Esophagus squamous epithelium (tissue), 5 donors: ENCODE measurements at regions not wholly inside any gene's neighbourhood (a gene's known extent, or its start where the extent isn't known, plus 50 kb on each side); places are given as distances from the start of the nearest gene placed in this dataset.

Experiments used
- DNase-seq: peaks from one replicate; lab custom pipeline; 2025; lab: John Stamatoyannopoulos, UW
- H3K27ac ChIP-seq, 4 donors: fragments of 200-600 bp; sonication (generic); one replicate each; pipeline ENCODE4 v1.5.1; 2016 to 2019; ENCODE audit warnings: mild to moderate bottlenecking in 1 of 4
- H3K27me3 ChIP-seq, 4 donors: fragments of 200-600 bp; sonication (generic); 1 replicate in 3 of 4; 2 replicates in 1 of 4; pipeline versions ENCODE4 v1.5.1 to v1.6.0; 2017 to 2021; ENCODE audit warnings: antibody characterized with exemption in 1 of 4
- H3K36me3 ChIP-seq, 3 donors: fragments of 200-600 bp; sonication (generic); one replicate each; pipeline ENCODE4 v1.5.1; 2016 to 2019
- H3K4me1 ChIP-seq, 3 donors: fragments of 200-600 bp; sonication (generic); one replicate each; pipeline ENCODE4 v1.5.1; 2017 to 2019
- H3K4me3 ChIP-seq, 4 donors: fragments of 200-600 bp; sonication (generic); 1 replicate in 3 of 4; 2 replicates in 1 of 4; pipeline ENCODE4 v1.5.1; 2016 to 2019; ENCODE audit warnings: mild to moderate bottlenecking in 2 of 4, moderate library complexity in 1 of 4
- H3K9me3 ChIP-seq, 3 donors: fragments of 200-600 bp; sonication (generic); one replicate each; pipeline ENCODE4 v1.5.1; 2016 to 2019
- POLR2A ChIP-seq, 4 donors: fragments of 450-650 bp; IDR thresholded peaks; one replicate each; pipeline ENCODE4 v1.6.1; 2017; ENCODE audit warnings: antibody characterized with exemption in 4 of 4, mild to moderate bottlenecking in 4 of 4, moderate library complexity in 3 of 4
- WGBS, 2 donors: methylation state at CpG; one replicate each; pipeline ENCODE4 v1.1.5; 2018; 5-methylcytosine and 5-hydroxymethylcytosine counted together
- intact Hi-C: fragments of 100-400 bp; cut with DNase I; formaldehyde crosslinking; loops from one replicate; pipeline ENCODE4 v1.15.0; 2022
- TF ChIP-seq, protein P1 (sequence below), 6 experiments: fragments of 450-650 bp in 4 of 6; fragments of 200-600 bp in 2 of 6; sonication (generic) in 2 of 6; IDR thresholded peaks; one replicate each; pipeline ENCODE4 v1.5.1; 2016 to 2019; ENCODE audit warnings: antibody characterized with exemption in 6 of 6, mild to moderate bottlenecking in 4 of 6, moderate library complexity in 4 of 6
- donor health status: DM: yes; HTN: yes; CAD: no.

- Histone ChIP-seq H3K36me3 (no peaks in the 10 kb centered on the region), H3K27me3 (no peaks in the 10 kb centered on the region), H3K4me3 (no peak overlapping the region), H3K4me1 (no peaks in the 10 kb centered on the region), H3K27ac (no peak overlapping the region), H3K9me3 (peaks cover 0 to 7% (median 0%) of the 10 kb centered on the region in 3 donors)
- TF ChIP-seq, protein P1, sequence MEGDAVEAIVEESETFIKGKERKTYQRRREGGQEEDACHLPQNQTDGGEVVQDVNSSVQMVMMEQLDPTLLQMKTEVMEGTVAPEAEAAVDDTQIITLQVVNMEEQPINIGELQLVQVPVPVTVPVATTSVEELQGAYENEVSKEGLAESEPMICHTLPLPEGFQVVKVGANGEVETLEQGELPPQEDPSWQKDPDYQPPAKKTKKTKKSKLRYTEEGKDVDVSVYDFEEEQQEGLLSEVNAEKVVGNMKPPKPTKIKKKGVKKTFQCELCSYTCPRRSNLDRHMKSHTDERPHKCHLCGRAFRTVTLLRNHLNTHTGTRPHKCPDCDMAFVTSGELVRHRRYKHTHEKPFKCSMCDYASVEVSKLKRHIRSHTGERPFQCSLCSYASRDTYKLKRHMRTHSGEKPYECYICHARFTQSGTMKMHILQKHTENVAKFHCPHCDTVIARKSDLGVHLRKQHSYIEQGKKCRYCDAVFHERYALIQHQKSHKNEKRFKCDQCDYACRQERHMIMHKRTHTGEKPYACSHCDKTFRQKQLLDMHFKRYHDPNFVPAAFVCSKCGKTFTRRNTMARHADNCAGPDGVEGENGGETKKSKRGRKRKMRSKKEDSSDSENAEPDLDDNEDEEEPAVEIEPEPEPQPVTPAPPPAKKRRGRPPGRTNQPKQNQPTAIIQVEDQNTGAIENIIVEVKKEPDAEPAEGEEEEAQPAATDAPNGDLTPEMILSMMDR (IDR thresholded peaks at IDR 0.05), result no peak
- TF ChIP-seq POLR2A (IDR thresholded peaks at IDR 0.05), result no peak
- no peak for DNase-seq
- intact Hi-C loops, result no loop called here
- 71 to 81% methylated on average over 5 of the region's 5 CpGs for WGBS, 2 donors
Observed at GRCh38 chr6:93927731-93928130, 508.4 kb upstream of the EPHA7 start.

GRCh38 chr6:93919365-93919764 is 500.0 kb upstream of the EPHA7 start:
- Histone ChIP-seq H3K4me1 (no peaks in the 10 kb centered on the region), H3K27ac (no peak overlapping the region), H3K4me3 (no peak overlapping the region), H3K36me3 (no peaks in the 10 kb centered on the region), H3K9me3 (peaks cover 0 to 6% (median 0%) of the 10 kb centered on the region in 3 donors), H3K27me3 (no peaks in the 10 kb centered on the region)
- intact Hi-C loops, result no loop called here
- WGBS, 2 donors, result 83% methylated on average over 1 of the region's 1 CpG
- DNase-seq, result no peak
- TF ChIP-seq, protein P1 (IDR thresholded peaks at IDR 0.05), result no peak
- TF ChIP-seq POLR2A (IDR thresholded peaks at IDR 0.05), result no peak

DNA sequence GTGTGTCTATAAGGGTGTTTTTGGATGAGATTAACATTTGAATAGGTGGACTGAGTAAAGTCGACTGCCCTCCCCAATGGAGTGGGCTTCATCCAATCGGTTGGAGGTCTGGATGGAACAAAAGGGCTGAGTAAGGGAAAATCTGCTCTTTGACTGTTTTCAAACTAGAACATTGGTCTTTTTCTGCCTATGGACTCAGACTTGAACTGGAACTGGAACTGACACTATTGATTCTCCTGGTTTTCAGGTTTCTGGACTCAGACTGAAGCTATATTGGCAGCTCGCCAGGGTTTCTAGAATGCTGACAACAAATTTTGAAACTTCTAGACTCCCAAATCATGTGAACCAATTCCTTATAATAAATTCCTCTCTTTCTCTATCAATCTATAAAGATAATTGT is 498.9 kb upstream of the EPHA7 start:
- Histone ChIP-seq H3K36me3 (no peaks in the 10 kb centered on the region), H3K27ac (no peak overlapping the region), H3K4me3 (no peak overlapping the region), H3K9me3 (peaks cover 0 to 6% (median 0%) of the 10 kb centered on the region in 3 donors), H3K4me1 (no peaks in the 10 kb centered on the region), H3K27me3 (no peaks in the 10 kb centered on the region)
- TF ChIP-seq, protein P1 (IDR thresholded peaks at IDR 0.05), result no peak
- TF ChIP-seq POLR2A (IDR thresholded peaks at IDR 0.05), result no peak
- DNase-seq, result no peak
- WGBS, 2 donors, result 73 to 76% methylated on average over 3 of the region's 3 CpGs
- intact Hi-C loops, result no loop called here

- Histone ChIP-seq H3K9me3 (peaks cover 0 to 6% (median 0%) of the 10 kb centered on the region in 3 donors), H3K4me1 (no peaks in the 10 kb centered on the region), H3K27me3 (no peaks in the 10 kb centered on the region), H3K4me3 (no peak overlapping the region), H3K36me3 (no peaks in the 10 kb centered on the region), H3K27ac (no peak overlapping the region)
- intact Hi-C loops, result no loop called here
- 54 to 85% methylated on average over 1 of the region's 1 CpG for WGBS, 2 donors
- TF ChIP-seq, protein P1 (IDR thresholded peaks at IDR 0.05), result no peak
- TF ChIP-seq POLR2A (IDR thresholded peaks at IDR 0.05), result no peak
- no peak for DNase-seq
Observed at GRCh38 chr6:93917216-93917615, 497.9 kb upstream of the EPHA7 start.

DNA sequence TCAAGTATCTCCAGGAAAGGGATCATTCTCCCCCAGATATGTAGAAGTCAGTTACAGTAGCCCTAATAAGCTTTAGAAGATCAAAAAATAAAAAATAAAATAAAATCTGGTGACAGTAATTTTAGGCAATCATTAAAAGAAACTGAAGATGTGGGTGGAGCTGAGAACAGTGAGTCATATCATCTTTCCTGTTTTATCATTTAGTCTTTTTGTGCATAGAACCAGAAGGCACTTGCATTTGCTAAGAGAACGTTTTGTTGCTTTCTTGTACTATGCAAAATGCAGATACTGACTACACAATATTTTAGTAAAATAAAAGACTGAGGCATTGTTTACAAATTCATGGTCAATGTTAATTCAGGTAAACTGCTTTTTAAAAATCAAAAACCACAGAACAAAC is 497.4 kb upstream of the EPHA7 start:
- 22 to 39% methylated on average over 1 of the region's 1 CpG for WGBS, 2 donors
- no peaks in the 10 kb centered on the region for H3K4me1 ChIP-seq
- no peaks in the 10 kb centered on the region for H3K36me3 ChIP-seq

More for the DNA sequence above, 497.4 kb upstream of the EPHA7 start:
- TF ChIP-seq, protein P1 (IDR thresholded peaks at IDR 0.05), result no peak
- TF ChIP-seq POLR2A (IDR thresholded peaks at IDR 0.05), result no peak
- no peaks in the 10 kb centered on the region for H3K27me3 ChIP-seq
- intact Hi-C loops, result no loop called here
- peaks cover 0 to 6% (median 0%) of the 10 kb centered on the region in 3 donors for H3K9me3 ChIP-seq
- no peak overlapping the region for H3K27ac ChIP-seq
- DNase-seq, result no peak
- no peak overlapping the region for H3K4me3 ChIP-seq
